ENCODE measurements at regions not wholly inside any gene's neighbourhood (a gene's known extent, or its start where the extent isn't known, plus 50 kb on each side); places are given as distances from the start of the nearest gene placed in this dataset.

- no peak for DNase-seq
These were observed 519.2 kb upstream of the REG3G start for GRCh38 chr2:78506301-78506700.

GRCh38 chr2:78521938-78522337 lies 503.6 kb upstream of the REG3G start:
- no peak for DNase-seq

- peak; percentile 68 for DNase-seq
These were observed 492.6 kb upstream of the REG3G start for GRCh38 chr2:78532762-78533379.

- DNase-seq: peak; percentile 10
These were observed 490.1 kb upstream of the REG3G start for GRCh38 chr2:78535395-78535794.

- no peak for DNase-seq
These were observed 487.2 kb upstream of the REG3G start for GRCh38 chr2:78538322-78538721.

GRCh38 chr2:78540255-78540654 lies 485.2 kb upstream of the REG3G start:
- no peak for DNase-seq

- peak; percentile 68 for DNase-seq
These were observed 484.4 kb upstream of the REG3G start for GRCh38 chr2:78541088-78541450.

GRCh38 chr2:78541451-78542267 lies 483.8 kb upstream of the REG3G start:
- peak; percentile 94 for DNase-seq

GRCh38 chr2:78546843-78547242 lies 478.7 kb upstream of the REG3G start:
- DNase-seq: peak; percentile 81

- DNase-seq: no peak
These were observed 475.7 kb upstream of the REG3G start for GRCh38 chr2:78549766-78550165.

GRCh38 chr2:78553866-78554647 lies 471.4 kb upstream of the REG3G start:
- no peak for DNase-seq

GRCh38 chr2:78561876-78562275 lies 463.6 kb upstream of the REG3G start:
- no peak for DNase-seq

- DNase-seq: no peak
These were observed 460.8 kb upstream of the REG3G start for GRCh38 chr2:78564666-78565065.

GRCh38 chr2:78568782-78569373 lies 456.6 kb upstream of the REG3G start:
- DNase-seq: no peak

- no peak for DNase-seq
These were observed 449.1 kb upstream of the REG3G start for GRCh38 chr2:78576409-78576808.

- no peak for DNase-seq
These were observed 439.6 kb upstream of the REG3G start for GRCh38 chr2:78585871-78586270.

- no peak for DNase-seq
These were observed 439.2 kb upstream of the REG3G start for GRCh38 chr2:78586316-78586715.

- DNase-seq: no peak
These were observed 435.6 kb upstream of the REG3G start for GRCh38 chr2:78589871-78590270.

- DNase-seq: no peak
These were observed 433.0 kb upstream of the REG3G start for GRCh38 chr2:78592491-78592890.

GRCh38 chr2:78601113-78601512 lies 424.4 kb upstream of the REG3G start:
- no peak for DNase-seq

GRCh38 chr2:78602862-78603261 lies 422.6 kb upstream of the REG3G start:
- no peak for DNase-seq

GRCh38 chr2:78606895-78607294 lies 418.6 kb upstream of the REG3G start:
- DNase-seq: peak; percentile 88

GRCh38 chr2:78614726-78615125 lies 410.8 kb upstream of the REG3G start:
- DNase-seq: no peak
